ENCODE measurements at regions not wholly inside any gene's neighbourhood (a gene's known extent, or its start where the extent isn't known, plus 50 kb on each side); places are given as distances from the start of the nearest gene placed in this dataset.

DNA sequence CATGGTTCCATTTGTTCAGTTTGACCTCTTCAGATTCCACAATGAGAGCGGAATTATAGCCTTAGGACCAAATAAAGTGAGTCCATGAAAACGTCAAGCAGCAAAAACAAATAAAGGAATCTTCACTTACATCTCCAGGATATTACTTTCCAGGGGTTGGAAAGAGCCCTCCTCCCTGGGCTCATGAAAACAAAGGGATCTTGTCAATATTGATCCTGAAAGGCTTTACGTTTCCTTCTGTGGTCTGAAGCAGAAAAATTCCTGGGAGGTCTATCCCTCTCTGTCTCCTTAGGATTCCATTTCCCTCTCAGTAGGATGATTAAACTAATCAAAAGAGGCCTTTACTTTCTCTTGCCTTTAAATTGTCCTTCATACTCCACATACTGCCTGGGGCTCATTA lies 293.5 kb downstream of the GPAM start:
- H3K4me3 Mint-ChIP-seq, result no peak overlapping the region
- no peaks in the 10 kb centered on the region for H3K27me3 ChIP-seq (replicated peaks in 1 of 4; ENCODE audit: control extremely low read depth in 1 of 4, control insufficient read depth in 3 of 4, insufficient read depth in 4 of 4, low read length in 3 of 4)
- DNase-seq, result no peak
- no peak overlapping the region for H3K27ac Mint-ChIP-seq
- ChIA-PET CTCF (no interaction called here), POLR2A (no interaction called here)
- H3K4me1 ChIP-seq (ENCODE audit: control insufficient read depth in 2 of 2, insufficient read depth in 2 of 2, low read length in 2 of 2), result no peaks in the 10 kb centered on the region
- intact Hi-C loops (cut with micrococcal nuclease), result no loop called here
- H4K20me1 ChIP-seq (ENCODE audit: control insufficient read depth, insufficient read depth, low read length, poor library complexity, severe bottlenecking), result no peaks in the 10 kb centered on the region
- H3K36me3 ChIP-seq (replicated peaks in 1 of 2; ENCODE audit: control extremely low read depth in 1 of 2, control insufficient read depth in 1 of 2, extremely low read depth in 1 of 2, insufficient read depth in 2 of 2, low read length in 1 of 2), result no peaks in the 10 kb centered on the region
- H3K79me2 ChIP-seq (ENCODE audit: control insufficient read depth, insufficient read depth, low read length), result no peaks in the 10 kb centered on the region
- TF ChIP-seq, protein P1, sequence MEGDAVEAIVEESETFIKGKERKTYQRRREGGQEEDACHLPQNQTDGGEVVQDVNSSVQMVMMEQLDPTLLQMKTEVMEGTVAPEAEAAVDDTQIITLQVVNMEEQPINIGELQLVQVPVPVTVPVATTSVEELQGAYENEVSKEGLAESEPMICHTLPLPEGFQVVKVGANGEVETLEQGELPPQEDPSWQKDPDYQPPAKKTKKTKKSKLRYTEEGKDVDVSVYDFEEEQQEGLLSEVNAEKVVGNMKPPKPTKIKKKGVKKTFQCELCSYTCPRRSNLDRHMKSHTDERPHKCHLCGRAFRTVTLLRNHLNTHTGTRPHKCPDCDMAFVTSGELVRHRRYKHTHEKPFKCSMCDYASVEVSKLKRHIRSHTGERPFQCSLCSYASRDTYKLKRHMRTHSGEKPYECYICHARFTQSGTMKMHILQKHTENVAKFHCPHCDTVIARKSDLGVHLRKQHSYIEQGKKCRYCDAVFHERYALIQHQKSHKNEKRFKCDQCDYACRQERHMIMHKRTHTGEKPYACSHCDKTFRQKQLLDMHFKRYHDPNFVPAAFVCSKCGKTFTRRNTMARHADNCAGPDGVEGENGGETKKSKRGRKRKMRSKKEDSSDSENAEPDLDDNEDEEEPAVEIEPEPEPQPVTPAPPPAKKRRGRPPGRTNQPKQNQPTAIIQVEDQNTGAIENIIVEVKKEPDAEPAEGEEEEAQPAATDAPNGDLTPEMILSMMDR (IDR thresholded peaks at IDR 0.05), result no peak
- TF ChIP-seq EZH2 (IDR thresholded peaks at IDR 0.05; ENCODE audit: borderline replicate concordance, insufficient read depth, low read depth, low read length, poor library complexity, severe bottlenecking), result no peak
- H3K9ac ChIP-seq (ENCODE audit: low read length), result no peak overlapping the region
- H3K4me1 Mint-ChIP-seq, result no peaks in the 10 kb centered on the region
- peaks cover 2% of the 10 kb centered on the region for H3K9me3 Mint-ChIP-seq (ENCODE audit: insufficient read depth)
- no peak for ATAC-seq (ENCODE audit: low read depth)
- no peak overlapping the region for H2AFZ ChIP-seq (ENCODE audit: insufficient read depth, low read depth, low read length, poor library complexity, severe bottlenecking)
- 77% methylated on average over 3 of the region's 3 CpGs for WGBS (ENCODE audit: insufficient coverage)
- H3K9me3 ChIP-seq (ENCODE audit: control extremely low read depth in 1 of 3, control insufficient read depth in 2 of 3, insufficient read depth in 1 of 3, low read length in 2 of 3), result no peaks in the 10 kb centered on the region
- H3K27ac ChIP-seq (ENCODE audit: low read length in 2 of 2), result no peak overlapping the region
- no peak overlapping the region for H3K4me2 ChIP-seq (replicated peaks; ENCODE audit: low read depth, low read length, poor library complexity, severe bottlenecking)
- H3K27me3 Mint-ChIP-seq, result no peaks in the 10 kb centered on the region
- no peak overlapping the region for H3K4me3 ChIP-seq (ENCODE audit: control extremely low read depth in 1 of 5, extremely low read depth in 1 of 5, insufficient read depth in 1 of 5, low read depth in 2 of 5, low read length in 4 of 5)

DNA sequence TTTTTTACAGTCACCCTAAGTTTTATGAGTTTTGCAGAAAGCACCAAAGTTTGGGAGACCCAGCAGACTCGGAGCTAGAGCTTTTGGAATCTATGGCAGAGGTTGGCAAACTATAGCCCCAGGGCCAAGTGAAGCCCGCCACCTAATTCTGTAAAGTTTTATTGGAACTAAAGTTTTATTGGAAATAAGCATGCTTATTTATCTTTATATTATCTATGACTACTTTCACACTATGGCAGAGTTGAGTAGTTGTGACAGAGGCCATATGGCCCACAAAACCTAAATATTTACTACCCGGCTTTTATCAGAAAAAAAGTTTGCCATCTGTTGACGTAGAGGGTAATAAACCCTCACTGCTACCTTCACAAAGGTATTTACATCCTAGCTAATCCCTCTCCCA lies 267.6 kb downstream of the GPAM start:
- no peak overlapping the region for H3K4me2 ChIP-seq (replicated peaks; ENCODE audit: low read depth, low read length, poor library complexity, severe bottlenecking)
- no peak overlapping the region for H3K27ac ChIP-seq (ENCODE audit: low read length in 2 of 2)
- H2AFZ ChIP-seq (ENCODE audit: insufficient read depth, low read depth, low read length, poor library complexity, severe bottlenecking), result no peak overlapping the region
- no peak for TF ChIP-seq EZH2 (IDR thresholded peaks at IDR 0.05; ENCODE audit: borderline replicate concordance, insufficient read depth, low read depth, low read length, poor library complexity, severe bottlenecking)
- TF ChIP-seq, protein P1 (IDR thresholded peaks at IDR 0.05), result no peak
- no CpG with 5 or more reads among the region's 4 CpGs for WGBS (ENCODE audit: insufficient coverage)
- Mint-ChIP-seq H3K4me1 (no peaks in the 10 kb centered on the region), H3K9me3 (ENCODE audit: insufficient read depth) (no peaks in the 10 kb centered on the region), H3K27me3 (peaks cover 7% of the 10 kb centered on the region), H3K27ac (no peak overlapping the region), H3K4me3 (no peak overlapping the region)
- H3K79me2 ChIP-seq (ENCODE audit: control insufficient read depth, insufficient read depth, low read length), result no peaks in the 10 kb centered on the region
- H3K36me3 ChIP-seq (replicated peaks in 1 of 2; ENCODE audit: control extremely low read depth in 1 of 2, control insufficient read depth in 1 of 2, extremely low read depth in 1 of 2, insufficient read depth in 2 of 2, low read length in 1 of 2), result no peaks in the 10 kb centered on the region
- DNase-seq (no peak), ATAC-seq (ENCODE audit: low read depth) (no peak)
- ChIA-PET CTCF (no interaction called here), POLR2A (no interaction called here)
- intact Hi-C loops (cut with micrococcal nuclease), result no loop called here
- H3K9me3 ChIP-seq (ENCODE audit: control extremely low read depth in 1 of 3, control insufficient read depth in 2 of 3, insufficient read depth in 1 of 3, low read length in 2 of 3), result no peaks in the 10 kb centered on the region
- no peaks in the 10 kb centered on the region for H4K20me1 ChIP-seq (ENCODE audit: control insufficient read depth, insufficient read depth, low read length, poor library complexity, severe bottlenecking)
- H3K9ac ChIP-seq (ENCODE audit: low read length), result no peak overlapping the region
- no peak overlapping the region for H3K4me3 ChIP-seq (ENCODE audit: control extremely low read depth in 1 of 5, extremely low read depth in 1 of 5, insufficient read depth in 1 of 5, low read depth in 2 of 5, low read length in 4 of 5)
- no peaks in the 10 kb centered on the region for H3K4me1 ChIP-seq (ENCODE audit: control insufficient read depth in 2 of 2, insufficient read depth in 2 of 2, low read length in 2 of 2)
- H3K27me3 ChIP-seq (replicated peaks in 1 of 4; ENCODE audit: control extremely low read depth in 1 of 4, control insufficient read depth in 3 of 4, insufficient read depth in 4 of 4, low read length in 3 of 4), result no peaks in the 10 kb centered on the region
